HG03045 (cell line): ENCODE measurements at regions not wholly inside any gene's neighbourhood (a gene's known extent, or its start where the extent isn't known, plus 50 kb on each side); places are given as distances from the start of the nearest gene placed in this dataset.
"Not testable (repeated sequence)": the region's sequence is repeated elsewhere in the genome, so short reads cannot be mapped to it uniquely, and the experiment has no call there.

Experiments used
- ATAC-seq: cut with Tn5 transposase; IDR thresholded peaks from one replicate; pipeline ENCODE4 v1.9.1; 2021; ENCODE audit warnings: mild to moderate bottlenecking, moderate library complexity; ENCODE audit not compliant: unreplicated experiment

- no peak for ATAC-seq
Observed at GRCh38 chr6:112639391-112639831, 292.3 kb downstream of the RFPL4B start.

GRCh38 chr6:112640891-112641290 lies 293.8 kb downstream of the RFPL4B start:
- ATAC-seq, result no peak

- ATAC-seq, result no peak
Observed at GRCh38 chr6:112649853-112650252, 302.7 kb downstream of the RFPL4B start.

- no peak for ATAC-seq
Observed at GRCh38 chr6:112651239-112651638, 304.1 kb downstream of the RFPL4B start.

- no peak for ATAC-seq
Observed at GRCh38 chr6:112659912-112660311, 312.8 kb downstream of the RFPL4B start.

GRCh38 chr6:112660626-112661025 lies 313.5 kb downstream of the RFPL4B start:
- ATAC-seq, result no peak

GRCh38 chr6:112663698-112664097 lies 316.6 kb downstream of the RFPL4B start:
- ATAC-seq, result no peak

- no peak for ATAC-seq
Observed at GRCh38 chr6:112665114-112665513, 318.0 kb downstream of the RFPL4B start.

GRCh38 chr6:112665815-112666214 lies 318.7 kb downstream of the RFPL4B start:
- ATAC-seq, result no peak

GRCh38 chr6:112667427-112667826 lies 320.3 kb downstream of the RFPL4B start:
- no peak for ATAC-seq

- ATAC-seq, result no peak
Observed at GRCh38 chr6:112680091-112680490, 333.0 kb downstream of the RFPL4B start.

GRCh38 chr6:112682071-112682470 lies 334.9 kb downstream of the RFPL4B start:
- ATAC-seq, result no peak

- no peak for ATAC-seq
Observed at GRCh38 chr6:112683106-112683505, 336.0 kb downstream of the RFPL4B start.

GRCh38 chr6:112683926-112684325 lies 336.8 kb downstream of the RFPL4B start:
- no peak for ATAC-seq

- ATAC-seq, result not testable (repeated sequence)
Observed at GRCh38 chr6:112685521-112686220, 338.5 kb downstream of the RFPL4B start.

- ATAC-seq, result not testable (repeated sequence)
Observed at GRCh38 chr6:112688487-112689165, 341.5 kb downstream of the RFPL4B start.

- not testable (repeated sequence) for ATAC-seq
Observed at GRCh38 chr6:112689183-112689858, 342.2 kb downstream of the RFPL4B start.

- ATAC-seq, result no peak
Observed at GRCh38 chr6:112690497-112691202, 343.5 kb downstream of the RFPL4B start.

- ATAC-seq, result no peak
Observed at GRCh38 chr6:112691289-112691688, 344.2 kb downstream of the RFPL4B start.

- ATAC-seq, result no peak
Observed at GRCh38 chr6:112695001-112695400, 347.9 kb downstream of the RFPL4B start.

- no peak for ATAC-seq
Observed at GRCh38 chr6:112697265-112697664, 350.1 kb downstream of the RFPL4B start.
